C1 segment of cervical spinal cord (tissue), 14 donors: ENCODE measurements at regions not wholly inside any gene's neighbourhood (a gene's known extent, or its start where the extent isn't known, plus 50 kb on each side); places are given as distances from the start of the nearest gene placed in this dataset.

Experiments used
- DNase-seq, 14 donors: peaks; one replicate each; lab custom pipeline; 2025; lab: John Stamatoyannopoulos, UW

- no peak for DNase-seq
These were observed 2181.4 kb upstream of the PIK3C3 start for GRCh38 chr18:39773646-39774045.

GRCh38 chr18:39772155-39772919 lies 2182.7 kb upstream of the PIK3C3 start:
- DNase-seq, result no peak

- no peak for DNase-seq
These were observed 2184.6 kb upstream of the PIK3C3 start for GRCh38 chr18:39770399-39770798.

GRCh38 chr18:39764873-39765272 lies 2190.2 kb upstream of the PIK3C3 start:
- DNase-seq, result no peak

- DNase-seq, result no peak
These were observed 2193.8 kb upstream of the PIK3C3 start for GRCh38 chr18:39761273-39761672.

GRCh38 chr18:39759926-39760325 lies 2194.3 kb upstream of the CELF4 start:
- DNase-seq, result no peak

- DNase-seq, result no peak
These were observed 2187.6 kb upstream of the CELF4 start for GRCh38 chr18:39753178-39753577.

GRCh38 chr18:39752351-39752750 lies 2186.8 kb upstream of the CELF4 start:
- no peak for DNase-seq

GRCh38 chr18:39751921-39752320 lies 2186.3 kb upstream of the CELF4 start:
- DNase-seq, result no peak

- DNase-seq, result no peak
These were observed 2185.6 kb upstream of the CELF4 start for GRCh38 chr18:39751161-39751560.

- no peak for DNase-seq
These were observed 2183.6 kb upstream of the CELF4 start for GRCh38 chr18:39749154-39749553.

GRCh38 chr18:39748727-39749126 lies 2183.1 kb upstream of the CELF4 start:
- DNase-seq, result no peak

- DNase-seq, result no peak
These were observed 2180.6 kb upstream of the CELF4 start for GRCh38 chr18:39746201-39746600.

GRCh38 chr18:39743463-39743862 lies 2177.9 kb upstream of the CELF4 start:
- no peak for DNase-seq

- DNase-seq, result no peak
These were observed 2176.3 kb upstream of the CELF4 start for GRCh38 chr18:39741755-39742466.

- no peak for DNase-seq
These were observed 2172.3 kb upstream of the CELF4 start for GRCh38 chr18:39737869-39738268.

- no peak for DNase-seq
These were observed 2167.3 kb upstream of the CELF4 start for GRCh38 chr18:39732918-39733317.

GRCh38 chr18:39730606-39731005 lies 2165.0 kb upstream of the CELF4 start:
- no peak for DNase-seq

GRCh38 chr18:39724652-39725051 lies 2159.1 kb upstream of the CELF4 start:
- DNase-seq, result no peak

- no peak for DNase-seq
These were observed 2156.1 kb upstream of the CELF4 start for GRCh38 chr18:39721712-39722111.

GRCh38 chr18:39713961-39714360 lies 2148.4 kb upstream of the CELF4 start:
- DNase-seq, result no peak

- no peak for DNase-seq
These were observed 2146.1 kb upstream of the CELF4 start for GRCh38 chr18:39711701-39712100.

- DNase-seq, result no peak
These were observed 2139.8 kb upstream of the CELF4 start for GRCh38 chr18:39705362-39705761.
